Stimulated activated naive CD4-positive, alpha-beta T cell treated with Interleukin-2 at 50 U/mL for 16 hours (primary cell): ENCODE measurements at regions not wholly inside any gene's neighbourhood (a gene's known extent, or its start where the extent isn't known, plus 50 kb on each side); places are given as distances from the start of the nearest gene placed in this dataset.

Experiments used
- DNase-seq: peaks from one replicate; lab custom pipeline; 2025; lab: John Stamatoyannopoulos, UW

DNA sequence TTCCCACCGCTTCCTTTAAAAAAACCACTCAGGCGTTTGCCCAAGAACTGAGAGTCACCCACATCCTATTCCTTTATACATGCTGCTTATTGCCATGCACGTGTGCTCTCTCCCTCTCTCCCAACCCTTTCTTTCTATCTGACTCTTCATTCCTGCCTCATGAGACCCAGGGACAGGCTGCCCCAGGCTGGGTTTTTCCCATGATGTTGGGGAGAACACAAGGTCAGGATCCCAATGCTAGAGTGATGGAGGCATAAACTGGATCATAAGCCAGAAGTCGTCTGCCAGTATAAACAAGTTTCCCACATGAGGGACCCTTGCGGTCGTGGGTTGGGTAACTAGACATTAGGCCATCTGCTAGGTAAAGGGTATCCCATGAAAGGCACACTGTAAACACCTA is 64.9 kb downstream of the CD2 start:
- no peak for DNase-seq

- DNase-seq: no peak
These were observed 66.1 kb downstream of the CD2 start for GRCh38 chr1:116820369-116820768.

DNA sequence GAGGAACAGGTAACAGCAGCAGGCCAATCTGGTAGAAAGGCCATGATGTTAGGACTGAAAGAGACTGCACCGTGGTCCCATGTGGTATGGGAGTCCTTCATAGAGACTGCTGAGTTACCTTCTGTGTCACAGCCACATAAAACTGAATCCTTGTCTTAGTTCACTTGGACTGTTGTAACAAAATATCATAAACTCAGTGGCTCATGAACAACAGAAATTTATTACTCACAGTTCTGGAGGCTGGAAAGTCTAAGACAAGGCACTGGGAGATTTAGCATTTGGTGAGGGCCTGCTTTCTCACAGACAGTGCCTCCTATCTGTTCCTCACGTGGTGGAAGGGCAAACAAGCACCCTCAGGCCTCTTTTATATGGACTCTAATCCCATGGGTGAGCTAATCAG is 67.5 kb downstream of the CD2 start:
- no peak for DNase-seq

DNA sequence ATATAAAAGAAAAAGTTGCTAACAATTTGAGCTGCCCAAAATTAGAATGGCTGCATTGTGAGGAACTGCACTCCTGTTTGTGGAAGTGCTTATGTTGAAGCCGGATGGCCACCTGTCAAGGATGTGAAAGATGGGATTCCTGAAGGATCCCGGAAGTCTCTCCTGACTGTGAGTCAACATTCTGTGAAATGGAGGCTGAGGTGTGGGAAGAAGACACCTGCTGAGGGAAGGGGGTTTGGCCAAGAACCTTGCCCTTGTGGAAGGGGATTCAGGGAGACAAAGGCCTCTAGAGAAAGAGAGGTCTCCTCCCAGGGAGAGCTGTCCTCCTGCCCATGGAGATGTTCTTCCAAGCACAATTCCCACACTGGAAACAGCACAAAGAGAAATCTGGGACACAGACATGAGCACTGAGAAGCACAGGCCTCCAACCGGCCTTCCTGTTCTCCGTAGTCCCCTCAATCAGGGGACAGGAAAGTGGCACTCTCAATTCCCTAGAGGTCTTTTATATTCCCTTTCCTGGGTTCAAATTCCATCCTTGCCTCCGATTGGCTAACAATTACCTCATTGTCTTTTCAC is 70.5 kb downstream of the CD2 start:
- no peak for DNase-seq

DNA sequence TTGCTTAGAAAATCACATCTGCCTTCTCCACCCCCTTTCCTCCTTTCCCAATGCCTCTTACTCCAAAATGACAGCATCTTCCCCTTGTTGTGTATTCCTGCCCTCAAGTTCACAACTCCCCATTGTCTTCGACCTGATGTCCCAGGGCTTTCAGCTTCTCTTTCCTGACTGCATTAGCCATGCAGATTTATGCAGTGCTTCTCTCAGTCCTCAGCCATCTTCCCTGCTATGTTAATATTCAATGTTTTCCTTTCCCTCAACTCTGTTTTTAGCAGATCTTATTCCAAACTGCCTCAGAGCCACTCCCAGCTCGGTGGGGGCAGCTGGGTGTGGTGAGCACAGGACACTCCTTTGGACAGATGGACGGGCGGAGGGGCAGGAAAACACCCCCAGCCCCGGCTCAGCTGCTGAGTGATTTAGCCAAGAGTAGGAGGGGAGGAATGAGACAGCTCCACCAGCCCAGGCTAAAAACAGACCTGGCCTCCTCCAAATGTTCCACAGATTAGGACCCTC is 71.0 kb downstream of the CD2 start:
- DNase-seq: no peak

DNA sequence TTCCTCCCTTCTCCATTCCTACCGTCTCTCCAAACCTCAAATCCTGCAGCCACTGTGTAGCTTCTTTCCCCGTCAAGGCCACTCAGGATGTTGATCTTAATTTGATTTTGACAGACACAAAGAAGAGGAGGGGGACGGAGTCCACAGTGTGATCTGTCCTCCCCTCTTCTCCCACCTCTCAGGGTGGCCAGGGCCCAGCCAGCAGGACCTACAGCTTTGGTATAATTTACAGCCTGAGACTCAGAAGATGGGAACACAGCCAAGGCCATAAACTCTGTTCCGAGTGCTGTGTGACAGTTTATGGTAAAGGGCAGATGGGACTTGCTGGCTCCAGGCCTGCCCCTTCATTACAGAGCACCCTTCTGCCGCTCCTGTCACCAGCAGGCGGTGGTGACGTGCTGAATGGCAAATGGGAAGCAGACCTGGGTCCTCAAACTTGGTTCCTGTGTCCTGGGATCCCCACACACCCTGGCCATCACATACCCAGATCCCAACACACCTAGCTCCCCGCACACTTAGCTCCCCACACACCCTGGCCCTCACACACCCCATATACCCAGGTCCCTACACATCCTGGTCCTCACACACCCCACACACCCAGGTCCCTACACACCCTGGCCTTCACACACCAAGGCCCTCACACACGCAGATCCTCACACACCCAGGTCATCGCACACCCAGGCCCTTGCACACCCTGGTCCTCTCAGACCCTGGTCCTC is 71.6 kb downstream of the CD2 start:
- no peak for DNase-seq

GRCh38 chr1:116826818-116827606 is 72.8 kb downstream of the CD2 start:
- DNase-seq: peak; percentile 74

- DNase-seq: no peak
These were observed 73.4 kb downstream of the CD2 start for GRCh38 chr1:116827607-116828105.

- no peak for DNase-seq
These were observed 77.3 kb upstream of the PTGFRN start for GRCh38 chr1:116832308-116832931.

GRCh38 chr1:116832932-116833578 is 76.7 kb upstream of the PTGFRN start:
- no peak for DNase-seq

DNA sequence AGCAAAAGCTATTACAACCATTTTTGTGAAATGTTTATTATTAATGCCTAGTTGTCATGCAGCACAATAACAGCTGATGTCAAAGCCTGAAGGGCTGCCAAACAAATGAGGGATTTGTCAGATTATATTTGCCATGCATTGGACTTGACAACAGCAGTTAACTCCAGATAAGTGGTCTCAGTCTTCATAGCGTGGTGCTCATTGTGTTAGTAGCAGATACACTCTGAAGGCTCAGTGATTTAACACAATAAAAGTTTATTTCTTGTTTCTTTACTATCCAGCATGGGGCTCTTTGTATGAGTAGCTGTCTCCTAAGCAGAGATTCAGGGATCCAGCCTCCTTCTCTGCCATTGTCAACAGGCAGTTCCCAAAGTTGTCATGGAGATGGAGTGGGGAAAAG is 76.0 kb upstream of the PTGFRN start:
- no peak for DNase-seq

GRCh38 chr1:116834595-116834994 is 75.1 kb upstream of the PTGFRN start:
- DNase-seq: no peak

GRCh38 chr1:116835161-116835560 is 74.6 kb upstream of the PTGFRN start:
- no peak for DNase-seq

DNA sequence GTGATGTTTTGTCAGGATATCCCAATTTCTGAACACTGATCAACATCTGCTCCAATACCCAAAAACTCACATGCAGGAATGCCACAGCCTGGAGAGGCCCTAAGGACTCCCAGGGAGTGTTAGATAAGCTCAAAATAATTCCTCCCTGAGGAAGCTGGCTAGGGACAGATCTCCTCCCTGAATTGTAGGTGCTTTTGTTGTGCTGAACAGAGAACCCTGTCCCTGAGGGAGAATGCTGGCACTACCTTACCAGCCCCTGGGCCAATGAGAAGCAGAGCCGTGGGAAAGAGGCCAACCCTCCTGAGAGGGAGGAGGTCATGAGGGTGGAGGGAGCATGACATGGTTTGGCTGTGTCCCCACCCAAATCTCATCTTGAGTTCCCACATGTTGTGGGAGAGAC is 73.6 kb upstream of the PTGFRN start:
- no peak for DNase-seq

DNA sequence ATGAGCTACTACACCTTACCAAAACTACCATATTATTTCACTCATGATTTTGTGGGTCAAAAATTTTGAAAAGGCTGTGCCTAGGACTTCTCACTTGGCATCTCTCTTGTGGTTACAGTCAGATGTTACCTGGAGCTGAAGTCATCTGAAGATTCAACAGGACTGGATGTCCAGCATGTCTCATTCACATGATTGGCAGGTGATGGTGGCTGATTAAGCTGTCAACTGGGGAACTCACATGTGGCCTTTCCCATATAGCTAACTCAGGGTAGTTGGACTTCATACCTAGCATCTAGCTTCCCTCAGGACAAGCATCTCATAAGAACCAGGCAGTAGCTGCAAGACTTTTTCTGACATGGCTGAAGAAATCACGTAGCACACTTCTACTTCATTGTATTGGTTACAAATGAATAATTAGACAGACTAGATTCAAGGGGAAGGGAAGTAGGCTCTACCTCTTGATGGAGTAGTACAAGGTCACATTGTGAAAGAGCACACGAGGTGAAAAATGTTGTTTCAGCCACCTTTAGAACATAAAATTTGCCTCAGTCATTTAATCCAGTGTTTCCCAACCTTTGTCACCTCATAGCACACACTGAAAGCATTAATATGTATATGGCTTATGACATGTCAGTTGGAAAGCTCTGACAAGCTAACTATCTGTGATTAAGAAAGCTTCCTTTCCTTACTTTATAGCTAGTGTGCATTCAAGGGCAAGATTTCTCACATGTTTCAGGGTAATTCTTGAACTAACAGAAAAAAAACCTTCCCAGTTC is 68.0 kb upstream of the PTGFRN start:
- no peak for DNase-seq

- no peak for DNase-seq
These were observed 67.1 kb upstream of the PTGFRN start for GRCh38 chr1:116842654-116843053.

- no peak for DNase-seq
These were observed 64.9 kb upstream of the PTGFRN start for GRCh38 chr1:116844775-116845174.

GRCh38 chr1:116847190-116847589 is 62.5 kb upstream of the PTGFRN start:
- DNase-seq: no peak

DNA sequence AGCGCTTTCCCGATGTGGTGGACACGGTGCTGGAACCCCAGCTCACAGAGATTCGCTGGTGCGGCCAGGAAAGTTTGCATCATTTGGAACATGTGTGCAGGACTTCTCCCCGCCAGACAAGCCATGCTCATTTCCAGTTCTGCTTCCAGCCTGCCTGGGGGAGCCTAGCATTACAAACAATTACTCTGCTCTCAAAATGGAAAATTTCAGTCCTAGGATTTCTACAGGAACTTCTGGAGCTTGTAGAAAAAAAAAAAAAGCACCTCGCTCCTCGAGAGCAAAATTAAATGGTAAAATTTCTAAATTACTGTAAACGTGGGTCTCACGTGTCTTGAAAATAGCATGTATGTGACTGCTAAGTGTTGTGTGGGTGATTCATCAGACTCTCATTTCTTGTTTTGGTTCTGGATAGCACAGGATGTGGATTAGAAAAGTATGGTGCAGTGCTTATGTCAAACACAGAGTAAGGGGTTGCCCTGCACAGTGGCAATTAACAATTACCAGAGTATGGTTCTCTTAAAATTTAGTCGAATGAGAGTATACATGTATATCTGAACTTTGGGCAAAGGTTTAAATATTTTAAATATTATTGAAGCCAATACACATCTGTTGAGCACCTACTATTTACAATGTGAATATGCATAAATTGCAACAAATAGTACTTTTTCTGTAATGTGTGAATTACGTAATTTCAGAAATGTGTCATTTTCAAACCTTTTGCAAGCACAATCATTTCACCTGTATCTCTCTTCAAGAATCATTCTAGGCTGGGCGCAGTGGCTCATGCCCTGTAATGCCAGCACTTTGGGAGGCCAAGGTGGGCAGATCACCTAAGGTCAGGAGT is 61.8 kb upstream of the PTGFRN start:
- DNase-seq: no peak

DNA sequence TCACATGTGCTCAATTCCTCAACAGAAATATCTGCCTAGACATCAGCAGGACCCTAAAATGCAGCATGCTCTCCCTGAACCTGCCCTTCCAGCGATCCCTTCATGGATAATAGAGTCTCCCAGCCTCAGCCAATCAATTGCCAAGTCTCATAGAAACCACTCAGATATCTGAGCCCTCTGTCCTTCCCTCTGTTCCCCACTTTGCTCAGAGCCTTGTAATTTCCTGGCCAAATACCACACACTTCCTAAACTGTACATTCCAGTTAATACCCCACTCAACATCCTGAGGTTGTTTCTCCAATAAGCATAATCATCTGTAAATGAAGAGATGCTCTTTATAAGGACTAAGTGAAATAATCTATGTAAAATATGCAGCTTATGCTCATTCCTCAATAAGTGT is 59.3 kb upstream of the PTGFRN start:
- DNase-seq: no peak
